GM23338 (cell line): ENCODE measurements at regions not wholly inside any gene's neighbourhood (a gene's known extent, or its start where the extent isn't known, plus 50 kb on each side); places are given as distances from the start of the nearest gene placed in this dataset.

ENCODE experiments used
- ATAC-seq: fragments of 200-7000 bp; cut with Tn5 transposase; 3 replicates; pipeline ENCODE4 v1.9.1; 2020
- DNase-seq: peaks from one replicate; pipeline ENCODE4 v3.0.0-alpha.2; 2015; ENCODE audit warnings: low spot score
- H2AFZ ChIP-seq: fragments of 200-600 bp; sonication (generic); 2 replicates; pipeline ENCODE4 v1.8.0; 2016; ENCODE audit warnings: antibody characterized with exemption, mild to moderate bottlenecking, moderate library complexity
- H3F3A ChIP-seq: fragments of 200-600 bp; sonication (generic); replicated peaks from 2 replicates; pipeline ENCODE4 v1.8.0; 2017; ENCODE audit warnings: antibody characterized with exemption, mixed run types, low read depth
- H3K27ac ChIP-seq: fragments of 200-600 bp; sonication (generic); 2 replicates; pipeline ENCODE4 v1.6.1; 2016; ENCODE audit warnings: low read depth
- H3K27me3 ChIP-seq: fragments of 200-600 bp; sonication (generic); 2 replicates; pipeline ENCODE4 v1.8.0; 2016; ENCODE audit warnings: mild to moderate bottlenecking, mixed run types, moderate library complexity; ENCODE audit not compliant: insufficient read depth
- H3K36me3 ChIP-seq: fragments of 200-600 bp; sonication (generic); 2 replicates; pipeline ENCODE4 v1.8.0; 2016; ENCODE audit warnings: mild to moderate bottlenecking; ENCODE audit not compliant: insufficient read depth
- H3K4me1 ChIP-seq: fragments of 200-600 bp; sonication (generic); 2 replicates; pipeline ENCODE4 v1.8.0; 2016; ENCODE audit warnings: mild to moderate bottlenecking, moderate library complexity; ENCODE audit not compliant: insufficient read depth
- H3K4me2 ChIP-seq: fragments of 200-600 bp; sonication (generic); 2 replicates; pipeline ENCODE4 v1.7.1; 2017; ENCODE audit warnings: mixed run types
- H3K4me3 ChIP-seq: fragments of 200-600 bp; sonication (generic); 2 replicates; pipeline ENCODE4 v1.6.1; 2016; ENCODE audit warnings: mixed run types
- H3K79me2 ChIP-seq: fragments of 200-600 bp; sonication (generic); replicated peaks from 2 replicates; pipeline ENCODE4 v1.8.0; 2017; ENCODE audit warnings: mild to moderate bottlenecking; ENCODE audit not compliant: insufficient read depth
- H3K9me2 ChIP-seq: fragments of 200-600 bp; sonication (generic); 2 replicates; pipeline ENCODE4 v1.8.0; 2017; ENCODE audit not compliant: insufficient read depth
- H4K20me1 ChIP-seq: fragments of 200-600 bp; sonication (generic); replicated peaks from 2 replicates; pipeline ENCODE4 v1.8.0; 2017; ENCODE audit warnings: mild to moderate bottlenecking; ENCODE audit not compliant: insufficient read depth
- H3K27ac Mint-ChIP-seq: 2 replicates; pipeline ENCODE4 v1.8.0; 2020; ENCODE audit warnings: inconsistent platforms, mild to moderate bottlenecking, moderate library complexity, mixed read lengths
- H3K27me3 Mint-ChIP-seq: 3 replicates; pipeline ENCODE4 v1.8.0; 2022; ENCODE audit warnings: low read depth, mild to moderate bottlenecking, moderate library complexity, mixed read lengths, inconsistent platforms; ENCODE audit not compliant: insufficient read depth, poor library complexity
- H3K36me3 Mint-ChIP-seq: 3 replicates; pipeline ENCODE4 v1.8.0; 2021; ENCODE audit warnings: low read depth, mild to moderate bottlenecking, inconsistent platforms, moderate library complexity, mixed read lengths
- H3K4me1 Mint-ChIP-seq: 3 replicates; pipeline ENCODE4 v1.8.0; 2020; ENCODE audit warnings: mild to moderate bottlenecking, inconsistent platforms, mixed read lengths
- H3K4me3 Mint-ChIP-seq: 3 replicates; pipeline ENCODE4 v1.8.0; 2021; ENCODE audit warnings: moderate library complexity, mild to moderate bottlenecking, inconsistent platforms, mixed read lengths
- H3K9me3 Mint-ChIP-seq: 3 replicates; pipeline ENCODE4 v1.8.0; 2020; ENCODE audit warnings: moderate library complexity, mild to moderate bottlenecking, inconsistent platforms, mixed read lengths
- CREB1 ChIP-seq: fragments of 250-450 bp; sonication (Bioruptor Pico); IDR thresholded peaks from 2 replicates; pipeline ENCODE4 v1.5.0; 2020; ENCODE audit warnings: low read depth, mild to moderate bottlenecking, moderate library complexity
- EZH2 ChIP-seq: fragments of 200-600 bp; sonication (generic); IDR thresholded peaks from one replicate; pipeline ENCODE4 v1.8.0; 2017; ENCODE audit warnings: antibody characterized with exemption, mild to moderate bottlenecking, low read depth; ENCODE audit not compliant: unreplicated experiment
- EZH2phosphoT487 ChIP-seq: fragments of 200-600 bp; sonication (generic); IDR thresholded peaks from one replicate; pipeline ENCODE4 v1.8.1; 2018; ENCODE audit warnings: antibody characterized with exemption; ENCODE audit not compliant: unreplicated experiment
- POLR2AphosphoS5 ChIP-seq: IDR thresholded peaks from 2 replicates; pipeline ENCODE4 v1.6.1; 2016; ENCODE audit warnings: antibody characterized with exemption, low read depth
- ZNF114 ChIP-seq: fragments of 250-450 bp; sonication (Bioruptor Pico); IDR thresholded peaks from 2 replicates; pipeline ENCODE4 v1.5.0; 2020; ENCODE audit warnings: mild to moderate bottlenecking, moderate library complexity
- ZNF331 ChIP-seq: fragments of 250-450 bp; sonication (Bioruptor Pico); IDR thresholded peaks from 2 replicates; pipeline ENCODE4 v1.5.0; 2020; ENCODE audit warnings: low read depth, mild to moderate bottlenecking, moderate library complexity
- ZNF462 ChIP-seq: fragments of 250-450 bp; sonication (Bioruptor Pico); IDR thresholded peaks from 2 replicates; pipeline ENCODE4 v1.5.0; 2020; ENCODE audit warnings: mild to moderate bottlenecking, moderate library complexity
- TF ChIP-seq, protein P1 (sequence below): IDR thresholded peaks from 2 replicates; pipeline ENCODE4 v1.6.1; 2016; ENCODE audit warnings: antibody characterized with exemption

GRCh38 chr1:86272083-86272482 is 115.5 kb upstream of the COL24A1 start:
- Histone ChIP-seq H2AFZ (no peak overlapping the region), H4K20me1 (no peaks in the 10 kb centered on the region), H3F3A (no peaks in the 10 kb centered on the region), H3K4me3 (no peak overlapping the region), H3K27ac (no peak overlapping the region), H3K4me1 (no peaks in the 10 kb centered on the region), H3K36me3 (no peaks in the 10 kb centered on the region), H3K4me2 (no peak overlapping the region), H3K9me2 (no peaks in the 10 kb centered on the region), H3K79me2 (no peaks in the 10 kb centered on the region), H3K27me3 (no peaks in the 10 kb centered on the region)
- H3K27ac Mint-ChIP-seq, result no peak overlapping the region
- H3K4me1 Mint-ChIP-seq, result no peaks in the 10 kb centered on the region
- TF ChIP-seq ZNF462 (CRISPR knock-in tag), result no peak
- TF ChIP-seq ZNF331 (CRISPR knock-in tag), result no peak
- TF ChIP-seq, protein P1, sequence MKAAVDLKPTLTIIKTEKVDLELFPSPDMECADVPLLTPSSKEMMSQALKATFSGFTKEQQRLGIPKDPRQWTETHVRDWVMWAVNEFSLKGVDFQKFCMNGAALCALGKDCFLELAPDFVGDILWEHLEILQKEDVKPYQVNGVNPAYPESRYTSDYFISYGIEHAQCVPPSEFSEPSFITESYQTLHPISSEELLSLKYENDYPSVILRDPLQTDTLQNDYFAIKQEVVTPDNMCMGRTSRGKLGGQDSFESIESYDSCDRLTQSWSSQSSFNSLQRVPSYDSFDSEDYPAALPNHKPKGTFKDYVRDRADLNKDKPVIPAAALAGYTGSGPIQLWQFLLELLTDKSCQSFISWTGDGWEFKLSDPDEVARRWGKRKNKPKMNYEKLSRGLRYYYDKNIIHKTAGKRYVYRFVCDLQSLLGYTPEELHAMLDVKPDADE, result no peak
- TF ChIP-seq EZH2, result no peak
- TF ChIP-seq EZH2phosphoT487, result no peak
- no peak for TF ChIP-seq CREB1 (CRISPR knock-in tag)
- no peak for TF ChIP-seq ZNF114 (CRISPR knock-in tag)
- TF ChIP-seq POLR2AphosphoS5, result no peak
- DNase-seq (no peak), ATAC-seq (no peak)
- no peak overlapping the region for H3K4me3 Mint-ChIP-seq
- no peaks in the 10 kb centered on the region for H3K27me3 Mint-ChIP-seq
- no peaks in the 10 kb centered on the region for H3K36me3 Mint-ChIP-seq
- H3K9me3 Mint-ChIP-seq, result no peaks in the 10 kb centered on the region
